Memory B cell (primary cell): ENCODE measurements at regions not wholly inside any gene's neighbourhood (a gene's known extent, or its start where the extent isn't known, plus 50 kb on each side); places are given as distances from the start of the nearest gene placed in this dataset.

Experiments
- ATAC-seq: fragments of 150-1000 bp; cut with Tn5 transposase; 2 replicates; pipeline ENCODE4 v1.10.0; 2021; ENCODE audit warnings: low read depth, mild to moderate bottlenecking, moderate library complexity
- DNase-seq, 2 donors: peaks; one replicate each; pipeline ENCODE4 v3.0.0; 2022; ENCODE audit warnings: low spot score in 2 of 2
- H3K27ac Mint-ChIP-seq: one replicate; pipeline ENCODE4 v1.8.0; 2022; ENCODE audit warnings: mild to moderate bottlenecking, moderate library complexity, mixed read lengths
- H3K27me3 Mint-ChIP-seq: one replicate; pipeline ENCODE4 v1.8.0; 2022; ENCODE audit warnings: mixed read lengths
- H3K36me3 Mint-ChIP-seq: one replicate; pipeline ENCODE4 v1.8.0; 2022; ENCODE audit warnings: mild to moderate bottlenecking, mixed read lengths
- H3K4me1 Mint-ChIP-seq: one replicate; pipeline ENCODE4 v1.8.0; 2022; ENCODE audit warnings: mixed read lengths
- H3K4me3 Mint-ChIP-seq: one replicate; pipeline ENCODE4 v1.8.0; 2022; ENCODE audit warnings: mild to moderate bottlenecking, moderate library complexity, mixed read lengths
- H3K9me3 Mint-ChIP-seq: one replicate; pipeline ENCODE4 v1.8.0; 2022; ENCODE audit warnings: mixed read lengths

DNA sequence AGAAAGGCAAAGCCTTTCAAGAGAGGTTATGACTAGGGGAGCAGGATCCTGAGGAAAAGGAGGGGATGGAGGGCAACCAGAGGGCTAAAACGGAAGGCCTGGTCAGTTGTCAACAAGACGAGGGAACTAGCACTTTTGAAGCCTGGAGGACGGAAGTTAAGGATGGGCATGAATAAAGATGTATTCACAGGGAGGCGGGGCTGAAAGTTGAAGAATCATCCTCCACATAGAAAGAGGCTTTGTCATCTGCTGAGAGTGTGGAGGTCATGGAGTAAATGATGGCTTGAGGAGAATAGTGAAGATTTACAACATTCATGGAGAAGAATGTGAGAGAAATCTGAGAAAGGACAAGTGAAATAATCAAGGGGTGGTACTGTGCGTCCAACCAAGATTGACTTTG lies 137.5 kb downstream of the MAGEB17 start:
- no peaks in the 10 kb centered on the region for H3K36me3 Mint-ChIP-seq
- H3K4me1 Mint-ChIP-seq = no peaks in the 10 kb centered on the region
- H3K4me3 Mint-ChIP-seq = no peak overlapping the region
- DNase-seq (no peak), ATAC-seq (no peak)
- no peak overlapping the region for H3K27ac Mint-ChIP-seq
- H3K27me3 Mint-ChIP-seq = peaks cover 2% of the 10 kb centered on the region
- no peaks in the 10 kb centered on the region for H3K9me3 Mint-ChIP-seq

GRCh38 chrX:16305187-16305586 lies 137.9 kb downstream of the MAGEB17 start:
- Mint-ChIP-seq H3K4me1 (no peaks in the 10 kb centered on the region), H3K27ac (no peak overlapping the region)

GRCh38 chrX:16307950-16308349 lies 140.7 kb downstream of the MAGEB17 start:
- H3K4me1 Mint-ChIP-seq = no peaks in the 10 kb centered on the region
- H3K27me3 Mint-ChIP-seq = peaks cover 9% of the 10 kb centered on the region
- no peaks in the 10 kb centered on the region for H3K36me3 Mint-ChIP-seq
- DNase-seq = no peak
- H3K27ac Mint-ChIP-seq = no peak overlapping the region
- no peak overlapping the region for H3K4me3 Mint-ChIP-seq
- no peaks in the 10 kb centered on the region for H3K9me3 Mint-ChIP-seq
- no peak for ATAC-seq

More at GRCh38 chrX:16305187-16305586, 137.9 kb downstream of the MAGEB17 start:
- no peaks in the 10 kb centered on the region for H3K36me3 Mint-ChIP-seq
- H3K4me3 Mint-ChIP-seq = no peak overlapping the region
- DNase-seq (no peak), ATAC-seq (no peak)
- no peaks in the 10 kb centered on the region for H3K9me3 Mint-ChIP-seq
- H3K27me3 Mint-ChIP-seq = peaks cover 4% of the 10 kb centered on the region

DNA sequence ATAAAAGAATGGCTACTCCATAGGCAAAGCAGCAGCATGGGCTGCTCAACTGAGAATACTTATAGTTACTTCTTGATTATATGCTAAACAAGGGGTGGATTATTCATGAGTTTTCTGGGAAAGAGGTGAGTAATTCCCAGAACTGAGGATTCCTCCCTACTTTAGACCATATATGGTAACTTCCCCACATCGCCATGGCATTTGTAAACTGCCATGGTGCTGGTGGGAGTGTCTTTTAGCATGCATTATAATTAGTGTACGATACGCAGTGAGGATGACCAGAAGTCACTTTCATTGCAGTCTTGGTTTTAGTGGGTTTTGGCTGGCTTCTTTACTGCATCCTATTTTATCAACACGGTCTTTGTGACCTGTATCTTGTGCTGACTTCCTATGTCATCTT lies 141.5 kb downstream of the MAGEB17 start:
- H3K9me3 Mint-ChIP-seq = no peaks in the 10 kb centered on the region

GRCh38 chrX:16310326-16310725 lies 143.0 kb downstream of the MAGEB17 start:
- DNase-seq (no peak), ATAC-seq (no peak)
- H3K27me3 Mint-ChIP-seq = peaks cover 9% of the 10 kb centered on the region
- H3K36me3 Mint-ChIP-seq = no peaks in the 10 kb centered on the region
- no peak overlapping the region for H3K27ac Mint-ChIP-seq
- no peaks in the 10 kb centered on the region for H3K4me1 Mint-ChIP-seq
- H3K9me3 Mint-ChIP-seq = no peaks in the 10 kb centered on the region
- H3K4me3 Mint-ChIP-seq = no peak overlapping the region

More for the DNA sequence above, 141.5 kb downstream of the MAGEB17 start:
- Mint-ChIP-seq H3K27me3 (peaks cover 9% of the 10 kb centered on the region), H3K4me1 (no peaks in the 10 kb centered on the region), H3K4me3 (no peak overlapping the region), H3K27ac (no peak overlapping the region), H3K36me3 (no peaks in the 10 kb centered on the region)
- DNase-seq (no peak), ATAC-seq (no peak)

GRCh38 chrX:16311671-16312070 lies 144.4 kb downstream of the MAGEB17 start:
- H3K27ac Mint-ChIP-seq = no peak overlapping the region
- no peaks in the 10 kb centered on the region for H3K36me3 Mint-ChIP-seq
- no peaks in the 10 kb centered on the region for H3K9me3 Mint-ChIP-seq
- H3K4me1 Mint-ChIP-seq = no peaks in the 10 kb centered on the region
- DNase-seq (no peak), ATAC-seq (no peak)
- peaks cover 11% of the 10 kb centered on the region for H3K27me3 Mint-ChIP-seq
- no peak overlapping the region for H3K4me3 Mint-ChIP-seq

- Mint-ChIP-seq H3K27ac (no peak overlapping the region), H3K36me3 (no peaks in the 10 kb centered on the region), H3K27me3 (peaks cover 11% of the 10 kb centered on the region), H3K9me3 (no peaks in the 10 kb centered on the region), H3K4me3 (no peak overlapping the region), H3K4me1 (no peaks in the 10 kb centered on the region)
- ATAC-seq (no peak), DNase-seq (no peak)
Observed at GRCh38 chrX:16312761-16313623, 145.7 kb downstream of the MAGEB17 start.

- ATAC-seq = no peak
- Mint-ChIP-seq H3K4me3 (no peak overlapping the region), H3K4me1 (no peaks in the 10 kb centered on the region), H3K36me3 (no peaks in the 10 kb centered on the region), H3K9me3 (no peaks in the 10 kb centered on the region), H3K27me3 (peaks cover 9% of the 10 kb centered on the region), H3K27ac (no peak overlapping the region)
- DNase-seq = no peak
Observed at GRCh38 chrX:16316331-16316730, 149.1 kb downstream of the MAGEB17 start.

- DNase-seq = no peak
- Mint-ChIP-seq H3K4me1 (no peaks in the 10 kb centered on the region), H3K36me3 (no peaks in the 10 kb centered on the region), H3K4me3 (no peak overlapping the region), H3K27me3 (peaks cover 4% of the 10 kb centered on the region), H3K27ac (no peak overlapping the region), H3K9me3 (peaks cover 1% of the 10 kb centered on the region)
- no peak for ATAC-seq
Observed at GRCh38 chrX:16319929-16320328, 152.6 kb downstream of the MAGEB17 start.

DNA sequence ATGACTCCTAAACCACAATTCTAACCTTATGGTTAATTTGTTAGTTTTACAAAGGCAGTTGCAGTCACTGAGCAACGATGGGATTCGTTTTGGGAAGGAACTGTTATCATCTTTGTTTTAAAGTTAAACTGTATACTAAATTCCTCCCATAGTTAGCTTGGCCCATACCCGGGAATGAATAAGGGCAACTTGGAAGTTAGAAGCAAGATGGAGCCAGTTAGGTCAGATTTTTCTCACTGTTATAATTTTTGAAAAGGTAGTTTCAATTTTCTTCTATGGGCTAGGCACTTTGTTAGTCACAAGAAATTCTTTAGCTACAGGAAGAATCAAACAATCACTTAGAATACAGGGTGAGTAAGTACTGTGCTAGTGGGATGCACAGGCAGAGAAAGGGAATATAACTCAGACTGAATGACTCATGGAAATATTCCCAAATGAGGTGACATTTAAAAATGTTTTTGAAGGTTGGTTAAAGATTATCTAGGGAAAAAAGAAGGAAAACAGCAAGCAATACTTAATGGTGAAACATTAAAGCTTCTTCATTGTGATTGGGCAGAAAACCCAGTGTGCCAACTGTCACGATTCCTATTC lies 153.6 kb downstream of the MAGEB17 start:
- Mint-ChIP-seq H3K4me1 (no peaks in the 10 kb centered on the region), H3K27me3 (peaks cover 4% of the 10 kb centered on the region), H3K27ac (no peak overlapping the region), H3K4me3 (no peak overlapping the region), H3K36me3 (no peaks in the 10 kb centered on the region), H3K9me3 (peaks cover 1% of the 10 kb centered on the region)
- DNase-seq = no peak
- ATAC-seq = no peak

DNA sequence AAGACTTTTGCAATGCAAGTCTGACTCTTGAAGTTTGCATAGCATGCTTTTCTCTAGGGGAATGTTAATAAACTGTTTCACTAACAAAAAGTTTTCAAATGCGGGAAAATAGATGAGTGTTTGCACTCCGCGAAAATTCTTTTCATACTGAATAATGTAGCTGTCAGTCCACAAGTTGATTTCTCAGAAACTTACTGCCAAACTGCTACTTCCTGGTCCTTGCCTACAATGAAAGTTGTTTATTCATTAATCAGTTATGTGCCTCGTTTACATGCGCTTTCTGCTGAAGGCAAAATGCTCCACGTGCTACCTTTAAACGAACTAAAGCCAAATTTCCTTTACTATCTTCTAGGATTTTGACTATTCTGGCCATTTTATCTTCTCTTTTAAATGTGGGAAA lies 166.2 kb downstream of the MAGEB17 start:
- no peak overlapping the region for H3K4me3 Mint-ChIP-seq
- no peak for DNase-seq
- H3K9me3 Mint-ChIP-seq = no peaks in the 10 kb centered on the region
- no peaks in the 10 kb centered on the region for H3K4me1 Mint-ChIP-seq
- ATAC-seq = no peak
- no peaks in the 10 kb centered on the region for H3K27me3 Mint-ChIP-seq
- no peaks in the 10 kb centered on the region for H3K36me3 Mint-ChIP-seq
- no peak overlapping the region for H3K27ac Mint-ChIP-seq

DNA sequence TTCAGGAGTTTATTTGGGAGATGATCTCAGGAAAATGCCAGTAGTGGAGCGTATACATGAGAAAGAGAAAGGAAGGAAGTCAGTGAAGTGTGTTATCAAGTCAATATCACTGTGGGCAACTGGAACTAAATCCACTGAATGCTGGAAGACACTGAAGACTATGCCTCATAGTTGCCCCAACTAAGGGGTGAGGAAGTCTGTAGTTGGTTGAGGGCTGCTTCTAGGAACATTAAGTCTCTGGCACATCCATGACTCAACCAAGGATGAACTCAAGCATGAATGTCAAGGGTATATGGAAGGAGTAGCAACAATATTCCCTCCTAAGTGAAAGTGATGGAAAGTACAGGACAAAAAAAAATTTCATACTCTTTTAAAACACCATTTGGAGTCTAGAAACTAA lies 167.9 kb downstream of the MAGEB17 start:
- Mint-ChIP-seq H3K27ac (no peak overlapping the region), H3K4me3 (no peak overlapping the region), H3K27me3 (no peaks in the 10 kb centered on the region), H3K4me1 (no peaks in the 10 kb centered on the region), H3K36me3 (no peaks in the 10 kb centered on the region), H3K9me3 (peaks cover 2% of the 10 kb centered on the region)
- no peak for ATAC-seq
- no peak for DNase-seq

DNA sequence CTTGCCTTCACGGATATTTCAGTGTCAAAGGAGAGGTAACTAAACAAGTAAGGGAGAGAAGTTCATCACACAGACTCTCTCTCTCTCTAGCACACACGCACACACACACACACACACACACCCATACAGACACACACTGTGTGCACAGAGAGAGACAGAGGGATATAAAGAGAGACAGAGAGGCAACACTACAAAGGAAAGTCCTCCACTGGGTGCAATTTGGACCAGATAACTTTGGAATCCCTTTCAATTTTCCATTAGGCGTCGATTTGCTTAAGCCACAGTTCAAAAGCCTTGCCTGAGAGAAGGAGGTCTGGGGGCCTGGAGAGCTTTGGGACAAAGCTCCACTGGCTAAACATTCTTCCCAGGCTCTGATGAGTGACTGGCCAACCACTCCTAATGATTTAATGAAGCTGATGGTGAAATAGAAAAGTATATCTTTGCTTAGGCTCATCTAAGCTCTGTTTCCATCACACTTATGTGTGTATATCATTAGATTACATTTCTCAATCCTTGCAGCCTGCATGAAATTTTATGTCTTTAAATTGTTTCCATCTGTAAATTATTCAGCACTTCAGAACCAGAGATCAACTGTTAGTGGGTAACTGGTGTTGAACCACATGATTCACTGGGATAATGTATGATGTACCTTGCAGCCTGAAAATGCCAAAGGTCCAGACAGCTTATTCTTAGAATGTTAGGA lies 180.8 kb downstream of the MAGEB17 start:
- Mint-ChIP-seq H3K4me1 (no peaks in the 10 kb centered on the region), H3K36me3 (no peaks in the 10 kb centered on the region), H3K4me3 (no peak overlapping the region)

GRCh38 chrX:16357902-16358301 lies 190.6 kb downstream of the MAGEB17 start:
- no peaks in the 10 kb centered on the region for H3K27me3 Mint-ChIP-seq
- DNase-seq = no peak
- H3K4me3 Mint-ChIP-seq = no peak overlapping the region
- no peak for ATAC-seq
- H3K4me1 Mint-ChIP-seq = no peaks in the 10 kb centered on the region
- H3K9me3 Mint-ChIP-seq = no peaks in the 10 kb centered on the region
- H3K36me3 Mint-ChIP-seq = no peaks in the 10 kb centered on the region
- no peak overlapping the region for H3K27ac Mint-ChIP-seq

More for the DNA sequence above, 180.8 kb downstream of the MAGEB17 start:
- Mint-ChIP-seq H3K9me3 (no peaks in the 10 kb centered on the region), H3K27me3 (peaks cover 13% of the 10 kb centered on the region), H3K27ac (no peak overlapping the region)
- DNase-seq = no peak
- no peak for ATAC-seq
